Activated CD4-positive, alpha-beta T cell treated with anti-CD3 and anti-CD28 coated beads for 48 hours (primary cell): ENCODE measurements at regions not wholly inside any gene's neighbourhood (a gene's known extent, or its start where the extent isn't known, plus 50 kb on each side); places are given as distances from the start of the nearest gene placed in this dataset.
"Not testable (repeated sequence)": the region's sequence is repeated elsewhere in the genome, so short reads cannot be mapped to it uniquely, and the experiment has no call there.

Experiments used
- DNase-seq: peaks from one replicate; pipeline ENCODE4 v3.0.0-alpha.2; 2020

GRCh38 chr18:22570492-22570891, 152.8 kb upstream of the CTAGE1 start:
- no peak for DNase-seq

GRCh38 chr18:22572341-22572740, 154.6 kb upstream of the CTAGE1 start:
- no peak for DNase-seq

GRCh38 chr18:22579271-22579670, 161.6 kb upstream of the CTAGE1 start:
- DNase-seq = no peak

DNA sequence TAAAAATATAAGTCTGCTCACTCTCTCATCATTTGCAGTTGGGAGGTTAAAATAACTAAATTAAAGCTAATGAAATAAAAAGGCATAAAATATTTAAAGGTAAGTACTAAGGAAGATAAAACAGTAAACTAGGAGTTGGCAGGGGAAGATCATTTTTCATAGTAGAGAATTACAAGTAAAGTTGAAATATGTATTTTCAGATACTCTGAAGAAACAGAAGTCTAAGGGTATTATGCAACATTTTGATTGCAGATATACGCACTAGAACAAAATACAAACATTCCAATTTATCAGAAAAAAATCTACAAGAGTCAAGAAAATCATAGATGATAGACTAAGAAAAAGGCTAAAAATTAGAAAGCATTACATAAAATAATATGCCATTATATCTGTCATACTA, 167.6 kb upstream of the CTAGE1 start:
- DNase-seq = no peak

DNA sequence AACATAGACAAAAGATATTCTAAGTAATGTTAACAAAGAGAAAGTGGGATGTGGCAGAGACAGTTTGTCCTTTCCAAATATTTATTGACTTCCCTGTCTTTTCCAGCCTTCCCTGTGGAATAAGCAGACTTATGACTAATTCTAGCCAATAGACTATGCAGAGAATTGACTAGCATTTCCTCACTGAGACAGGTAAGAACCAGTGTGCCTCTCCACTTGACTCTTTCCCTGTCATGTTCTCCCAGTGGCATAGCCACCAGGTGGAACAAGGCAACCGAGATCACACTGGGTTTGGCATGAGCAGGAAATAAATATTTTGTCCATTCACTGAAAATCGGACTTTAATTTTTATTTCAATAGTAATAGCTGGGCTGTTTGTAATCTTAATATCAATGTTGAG, 168.1 kb upstream of the CTAGE1 start:
- no peak for DNase-seq

DNA sequence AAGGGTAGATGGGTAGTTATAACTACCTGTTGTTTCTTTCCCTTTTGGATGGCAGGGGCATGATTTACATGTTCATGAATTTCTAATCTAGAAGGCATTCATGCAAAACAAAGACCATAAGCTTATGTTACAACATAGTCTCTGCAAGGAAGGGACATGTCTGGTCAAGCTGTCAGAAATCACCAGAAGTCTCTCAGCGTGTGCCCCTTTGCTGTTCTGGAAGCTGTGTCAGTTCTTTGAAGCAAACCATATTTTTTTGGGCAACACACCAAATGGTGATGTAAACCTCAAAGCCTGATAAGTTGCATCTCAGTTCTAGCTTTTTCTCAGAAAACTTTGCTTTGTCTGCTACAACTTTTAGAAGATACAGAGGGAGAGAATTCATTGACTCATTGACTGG, 173.5 kb upstream of the CTAGE1 start:
- no peak for DNase-seq

DNA sequence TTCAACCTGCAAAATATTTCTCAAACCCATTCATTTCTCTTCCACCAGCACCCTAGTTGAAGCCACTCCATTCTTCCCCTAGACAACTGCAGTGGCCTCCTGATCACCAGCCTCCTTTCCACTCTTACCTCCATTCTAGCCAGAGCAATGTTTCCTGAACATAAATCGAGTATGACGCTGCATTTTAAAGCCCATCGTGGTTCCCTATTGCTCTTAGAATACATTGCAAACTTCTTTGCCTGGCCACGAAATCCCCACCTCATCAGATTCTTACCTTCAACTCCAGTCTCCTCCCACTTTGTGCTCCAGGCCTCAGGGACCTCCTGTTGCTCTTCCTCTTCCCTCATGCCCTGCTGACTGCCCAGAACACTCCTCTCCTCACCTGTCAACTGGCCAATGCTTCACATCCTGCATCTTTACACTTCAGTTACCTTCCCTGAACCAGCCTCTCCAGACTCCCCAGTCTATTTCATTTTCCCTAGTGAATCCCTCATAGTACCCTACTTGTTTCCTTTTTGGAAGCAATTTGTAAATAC, 176.5 kb upstream of the CTAGE1 start:
- no peak for DNase-seq

- DNase-seq = no peak
Measured at GRCh38 chr18:22601481-22601880, 183.8 kb upstream of the CTAGE1 start.

DNA sequence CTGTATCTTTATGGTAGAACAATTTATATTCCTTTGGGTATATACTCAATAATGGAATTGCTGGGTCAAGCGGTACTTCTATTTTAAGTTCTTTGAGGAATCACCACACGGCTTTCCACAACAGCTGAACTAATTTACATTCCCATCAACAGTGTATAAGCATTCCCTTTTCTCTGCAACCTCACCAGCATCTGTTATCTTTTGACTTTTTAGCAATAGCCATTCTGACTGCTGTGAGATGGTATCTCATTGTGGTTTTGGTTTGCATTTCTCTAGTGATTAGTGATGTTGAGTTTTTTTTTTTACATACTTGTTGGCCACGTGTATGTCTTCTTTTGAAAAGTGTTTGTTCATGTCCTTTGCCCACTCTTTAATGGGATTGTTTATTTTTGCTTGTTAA, 184.7 kb upstream of the CTAGE1 start:
- not testable (repeated sequence) for DNase-seq

- DNase-seq = no peak
Measured at GRCh38 chr18:22603902-22604301, 186.2 kb upstream of the CTAGE1 start.

DNA sequence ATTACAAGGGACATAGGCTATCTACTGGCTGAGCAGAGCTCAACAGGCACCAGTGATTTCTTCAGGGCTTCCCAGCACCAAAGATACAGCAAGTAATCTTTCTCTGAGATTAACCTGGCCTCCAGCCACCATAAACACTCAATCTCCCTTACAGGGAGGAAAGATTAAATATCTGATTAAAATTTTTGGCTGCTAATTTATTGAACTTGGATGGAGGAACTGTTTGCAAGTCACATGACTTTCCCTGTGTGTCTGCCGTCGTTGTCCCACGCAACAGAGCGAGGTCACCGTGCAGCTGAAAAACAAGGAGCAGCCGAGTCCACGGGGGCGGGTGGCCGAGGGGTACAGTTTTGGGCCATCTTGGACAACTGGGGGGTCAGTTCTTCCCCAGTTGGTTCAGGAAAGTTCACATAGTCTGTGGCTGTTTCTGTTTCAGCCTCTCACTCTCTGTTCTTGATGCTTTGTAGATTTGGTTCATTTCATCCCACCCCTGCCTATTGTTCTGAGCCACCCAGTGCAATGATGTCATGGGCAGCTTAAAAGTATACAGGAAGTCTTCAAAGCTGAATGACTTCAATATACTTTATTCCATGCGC, 186.8 kb upstream of the CTAGE1 start:
- no peak for DNase-seq

DNA sequence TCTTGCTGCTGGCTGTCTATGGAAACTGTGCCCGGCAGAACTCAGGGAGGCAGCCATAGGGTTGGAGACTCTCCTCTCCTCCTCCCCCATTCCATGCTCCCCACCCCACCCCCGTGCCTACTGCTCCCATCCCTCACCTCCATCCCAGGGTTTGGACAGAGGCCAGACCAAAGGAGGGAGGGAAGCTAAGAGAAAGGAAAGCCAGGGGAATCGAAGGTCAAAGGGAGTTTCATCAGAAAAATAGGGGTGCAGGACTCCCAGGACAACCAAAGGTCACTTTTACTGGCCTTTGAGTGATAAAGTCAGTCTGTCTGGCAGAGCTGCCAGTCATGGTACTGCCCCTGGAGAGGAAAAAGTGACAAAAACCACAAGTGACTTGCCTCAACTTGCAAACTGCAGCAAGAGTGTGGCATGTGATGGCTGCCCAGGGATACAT, 187.3 kb upstream of the CTAGE1 start:
- DNase-seq = no peak

DNA sequence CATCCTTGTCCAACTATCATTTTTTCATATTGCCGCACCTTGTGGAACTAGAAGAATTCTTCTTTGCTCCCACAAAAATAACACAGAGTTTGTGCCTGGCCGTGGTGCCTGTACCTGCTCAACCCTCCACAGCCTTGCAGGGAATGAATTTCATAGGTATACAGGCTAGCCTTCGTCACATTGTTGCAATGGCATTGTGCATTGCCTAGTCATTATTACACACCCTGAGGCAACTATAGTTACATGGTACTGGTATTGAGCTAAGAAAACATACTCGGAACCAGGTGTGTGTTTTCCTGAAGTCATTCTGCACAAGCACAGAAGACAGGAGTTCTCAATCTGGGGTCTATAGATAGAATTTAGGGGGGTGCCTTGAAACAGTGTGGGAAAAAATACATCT, 188.0 kb upstream of the CTAGE1 start:
- DNase-seq = no peak

GRCh38 chr18:22606563-22607283, 189.0 kb upstream of the CTAGE1 start:
- DNase-seq = no peak

DNA sequence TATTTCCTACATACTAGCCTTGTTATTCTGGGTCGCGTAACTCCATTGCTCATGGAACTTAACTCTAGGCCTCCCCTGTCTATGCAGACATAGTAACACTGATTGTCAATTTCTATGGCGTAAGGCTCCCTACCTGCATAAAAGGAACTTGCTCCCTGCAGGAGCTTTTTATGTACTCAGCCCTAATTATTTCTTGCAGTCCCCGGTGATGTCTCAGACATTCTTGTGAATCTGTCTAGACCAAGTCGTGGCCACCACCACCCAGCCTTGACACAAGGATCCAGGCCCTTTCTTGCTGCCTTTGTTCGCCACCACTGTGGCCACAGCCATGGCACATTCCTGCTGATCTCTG, 189.5 kb upstream of the CTAGE1 start:
- DNase-seq = no peak

DNA sequence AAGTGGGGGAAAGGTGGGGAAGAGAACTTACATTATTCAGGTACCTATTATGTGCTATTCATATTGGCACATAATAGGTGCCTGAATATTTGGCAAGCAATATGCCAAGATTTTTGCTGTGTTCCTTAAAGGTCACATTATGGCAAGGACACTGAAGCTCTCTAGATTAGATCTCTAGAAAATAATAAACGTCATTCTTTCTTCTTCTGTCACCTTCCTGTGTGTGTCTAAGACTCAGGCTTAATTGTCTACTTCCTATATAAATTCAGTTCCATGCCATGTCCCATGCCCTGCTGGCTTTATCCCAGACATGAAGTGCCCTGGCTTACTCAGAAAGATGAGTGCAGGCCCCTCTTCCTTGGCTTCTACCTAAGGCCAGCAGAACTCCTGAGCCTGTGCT, 191.1 kb upstream of the CTAGE1 start:
- DNase-seq = no peak

DNA sequence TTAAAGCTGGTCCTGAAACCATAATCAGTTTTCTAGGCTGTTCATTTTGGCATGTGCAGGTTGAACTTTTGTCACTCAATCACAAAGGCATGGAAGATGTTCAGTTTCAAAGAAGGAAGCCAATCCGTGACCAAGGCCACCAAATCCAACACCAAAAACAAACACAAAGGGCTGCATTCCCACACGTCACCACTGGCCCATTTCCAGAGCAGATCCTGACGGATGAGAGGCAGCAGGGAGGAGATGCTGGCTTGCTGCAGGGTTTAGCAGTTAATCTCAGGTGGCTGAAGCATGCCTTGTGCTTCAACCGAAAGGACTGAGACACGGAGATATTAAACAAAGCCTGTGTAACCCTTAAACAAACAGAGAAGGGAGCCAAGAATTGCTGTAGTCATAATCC, 191.9 kb upstream of the CTAGE1 start:
- DNase-seq = no peak

GRCh38 chr18:22613058-22613690, 195.5 kb upstream of the CTAGE1 start:
- DNase-seq = no peak

DNA sequence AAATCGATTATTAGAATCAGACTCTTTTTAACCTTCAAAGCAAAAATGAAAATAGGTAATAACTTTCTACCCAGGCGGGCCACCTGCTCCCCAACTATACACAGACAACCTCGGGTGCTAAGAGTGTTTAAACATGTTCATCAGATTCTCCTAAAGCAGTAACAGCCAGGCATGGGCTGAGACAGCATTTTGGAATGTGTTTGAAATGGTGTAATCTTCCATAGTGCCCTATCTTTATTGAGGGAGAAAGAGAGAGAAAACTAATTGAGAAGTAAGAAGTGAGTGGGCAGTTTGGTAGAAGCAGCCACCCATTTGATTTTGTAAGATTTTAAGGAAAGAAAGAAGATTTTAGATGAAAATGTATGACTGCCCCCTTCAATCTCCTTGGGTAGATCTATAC, 196.1 kb upstream of the CTAGE1 start:
- DNase-seq = no peak

- no peak for DNase-seq
Measured at GRCh38 chr18:22623513-22623912, 205.8 kb upstream of the CTAGE1 start.

GRCh38 chr18:22624176-22624575, 206.5 kb upstream of the CTAGE1 start:
- no peak for DNase-seq

- no peak for DNase-seq
Measured at GRCh38 chr18:22625406-22625805, 207.7 kb upstream of the CTAGE1 start.

DNA sequence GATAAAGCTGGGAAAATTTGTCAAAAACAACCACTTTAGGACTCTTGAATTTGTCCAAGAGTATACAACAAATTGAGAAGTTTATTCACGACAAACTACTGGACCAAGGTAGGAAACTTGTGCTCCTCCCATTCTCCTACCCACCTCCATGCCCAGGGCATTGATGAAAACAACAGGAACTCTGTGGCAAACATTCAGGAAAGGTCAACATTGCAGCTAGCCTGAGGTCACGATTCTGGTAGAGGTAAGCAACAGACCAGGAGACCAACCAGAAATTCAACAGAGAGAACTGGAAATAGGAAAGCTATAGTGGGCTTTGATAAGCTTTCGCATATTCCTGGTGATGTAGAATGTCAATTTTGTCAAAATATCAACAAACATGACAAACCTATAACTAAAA, 209.1 kb upstream of the CTAGE1 start:
- DNase-seq = no peak

DNA sequence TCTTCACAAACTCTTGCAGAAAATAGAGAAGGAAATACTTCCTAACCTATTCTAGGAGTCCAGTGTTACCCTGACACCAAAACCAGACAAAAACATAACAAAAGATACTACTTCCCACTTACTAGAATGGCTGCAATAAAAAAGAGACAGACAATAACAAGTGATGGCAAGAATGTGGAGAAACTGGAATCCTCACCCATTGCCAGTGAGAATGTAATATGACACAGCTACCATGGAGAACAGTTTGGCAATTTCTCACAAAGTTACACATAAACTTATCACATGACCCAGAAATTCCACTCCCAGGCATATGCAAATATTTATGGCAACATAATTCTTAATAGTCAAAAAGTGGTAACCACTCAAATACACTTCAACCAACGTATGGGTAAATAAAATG, 209.8 kb upstream of the CTAGE1 start:
- no peak for DNase-seq
